ENCODE measurements at regions not wholly inside any gene's neighbourhood (a gene's known extent, or its start where the extent isn't known, plus 50 kb on each side); places are given as distances from the start of the nearest gene placed in this dataset.
"Not testable (repeated sequence)": the region's sequence is repeated elsewhere in the genome, so short reads cannot be mapped to it uniquely, and the experiment has no call there.

DNA sequence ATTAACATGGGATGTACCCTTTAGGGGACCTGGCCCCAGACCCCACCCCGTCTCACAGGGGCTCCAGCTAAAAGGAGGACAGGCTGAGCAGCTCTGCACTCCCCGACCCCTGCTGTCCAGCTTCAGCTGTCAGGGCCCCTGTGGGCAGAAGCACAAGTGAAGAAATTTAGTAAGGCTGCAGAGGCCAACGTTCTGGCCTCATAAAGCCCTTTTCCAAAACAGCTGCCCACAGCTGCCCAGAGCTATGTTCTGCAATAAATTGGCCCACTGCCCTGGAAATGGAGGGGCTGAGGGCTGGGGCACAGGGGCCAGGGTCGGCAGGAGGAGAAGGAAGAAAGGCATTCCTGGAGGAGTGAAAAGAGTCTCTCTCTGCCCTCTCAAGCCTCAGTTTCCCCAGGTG lies 357.1 kb downstream of the BCL11B start:
- H3K27ac ChIP-seq (ENCODE audit: low read depth, low read length): no peak overlapping the region
- WGBS (ENCODE audit: insufficient coverage): 56% methylated on average over 3 of the region's 4 CpGs
- H3K36me3 ChIP-seq (ENCODE audit: control insufficient read depth, insufficient read depth, low read length): no peaks in the 10 kb centered on the region
- peaks cover 3% of the 10 kb centered on the region for H3K27me3 ChIP-seq (ENCODE audit: control insufficient read depth, insufficient read depth, low read length)
- no peaks in the 10 kb centered on the region for H3K9me3 ChIP-seq (ENCODE audit: control insufficient read depth, insufficient read depth, low read length)
- no peak for DNase-seq (ENCODE audit: low read depth in 4 of 6, low spot score in 6 of 6)
- peaks cover 19% of the 10 kb centered on the region for H3K4me1 ChIP-seq (ENCODE audit: control insufficient read depth, insufficient read depth, low read length)
- H3K4me3 ChIP-seq (ENCODE audit: low read depth, low read length): no peak overlapping the region

DNA sequence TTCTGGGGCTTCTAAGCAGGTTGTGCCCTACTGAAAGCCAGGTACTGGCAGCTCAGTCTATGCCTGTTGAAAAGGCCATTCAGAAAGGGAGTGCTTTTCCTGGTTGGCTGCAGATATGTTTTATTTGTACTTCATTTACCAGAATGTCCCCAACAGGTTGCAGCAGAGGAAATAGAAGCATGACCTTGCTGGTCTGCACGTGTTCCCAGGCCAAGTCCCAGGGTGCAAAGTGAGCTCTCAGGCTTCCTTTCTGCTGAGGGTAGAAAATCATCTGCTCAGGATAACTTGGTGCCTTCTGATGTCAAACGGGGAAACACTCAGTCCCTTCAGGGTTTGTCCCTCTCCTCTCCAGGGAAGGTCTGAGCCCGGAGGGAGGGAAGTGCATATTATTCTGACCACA lies 356.4 kb downstream of the BCL11B start:
- Histone ChIP-seq H3K9me3 (ENCODE audit: control insufficient read depth, insufficient read depth, low read length) (no peaks in the 10 kb centered on the region), H3K36me3 (ENCODE audit: control insufficient read depth, insufficient read depth, low read length) (no peaks in the 10 kb centered on the region), H3K4me3 (ENCODE audit: low read depth, low read length) (no peak overlapping the region), H3K27ac (ENCODE audit: low read depth, low read length) (no peak overlapping the region), H3K27me3 (ENCODE audit: control insufficient read depth, insufficient read depth, low read length) (peaks cover 3% of the 10 kb centered on the region), H3K4me1 (ENCODE audit: control insufficient read depth, insufficient read depth, low read length) (peaks cover 19% of the 10 kb centered on the region)
- no peak for DNase-seq (ENCODE audit: low read depth in 4 of 6, low spot score in 6 of 6)
- 50% methylated on average over 3 of the region's 3 CpGs for WGBS (ENCODE audit: insufficient coverage)

DNA sequence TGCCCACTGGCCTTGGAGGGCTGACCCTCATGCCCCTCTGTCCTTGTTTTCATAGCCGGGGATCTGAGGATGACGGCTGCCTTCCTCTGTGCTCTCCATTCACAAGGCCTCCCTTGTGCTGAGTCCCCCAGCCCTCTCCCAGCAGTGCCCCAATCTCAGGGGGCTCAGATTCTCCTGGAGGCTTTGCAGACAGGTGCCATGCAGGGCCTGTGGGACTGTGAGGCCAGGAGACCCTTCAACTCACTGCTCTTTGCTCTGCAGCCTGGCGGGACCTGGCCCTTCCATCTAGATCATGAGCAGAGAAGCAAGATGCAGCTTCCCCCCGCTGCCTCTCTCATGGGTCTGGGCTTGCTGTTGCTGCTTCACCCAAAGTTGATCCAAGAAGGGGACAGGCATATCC lies 356.0 kb downstream of the BCL11B start:
- Histone ChIP-seq H3K4me1 (ENCODE audit: control insufficient read depth, insufficient read depth, low read length) (peaks cover 19% of the 10 kb centered on the region), H3K27ac (ENCODE audit: low read depth, low read length) (no peak overlapping the region), H3K27me3 (ENCODE audit: control insufficient read depth, insufficient read depth, low read length) (peaks cover 3% of the 10 kb centered on the region), H3K9me3 (ENCODE audit: control insufficient read depth, insufficient read depth, low read length) (no peaks in the 10 kb centered on the region), H3K36me3 (ENCODE audit: control insufficient read depth, insufficient read depth, low read length) (no peaks in the 10 kb centered on the region), H3K4me3 (ENCODE audit: low read depth, low read length) (no peak overlapping the region)
- 90% methylated on average over 3 of the region's 4 CpGs for WGBS (ENCODE audit: insufficient coverage)
- no peak for DNase-seq (ENCODE audit: low read depth in 4 of 6, low spot score in 6 of 6)

DNA sequence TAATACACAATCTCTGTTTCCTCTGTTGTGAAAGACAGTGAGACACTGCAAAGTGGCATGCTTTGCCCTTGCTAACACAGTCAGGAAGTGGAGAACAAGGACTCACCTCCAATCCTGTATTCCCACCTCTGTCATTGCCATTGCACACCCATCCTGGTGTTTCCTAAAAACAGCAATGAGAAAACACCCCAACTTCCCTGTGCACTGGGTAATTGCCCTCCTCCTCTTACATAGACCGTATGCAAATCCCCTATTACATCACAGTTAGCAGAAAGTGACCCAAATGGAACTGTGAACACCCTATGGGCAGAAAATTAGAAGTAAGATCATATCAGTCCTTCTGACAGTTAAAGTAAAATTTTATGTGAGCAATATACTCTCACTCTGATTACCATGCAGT lies 355.5 kb downstream of the BCL11B start:
- Histone ChIP-seq H3K4me3 (ENCODE audit: low read depth, low read length) (no peak overlapping the region), H3K9me3 (ENCODE audit: control insufficient read depth, insufficient read depth, low read length) (no peaks in the 10 kb centered on the region), H3K27me3 (ENCODE audit: control insufficient read depth, insufficient read depth, low read length) (peaks cover 3% of the 10 kb centered on the region), H3K27ac (ENCODE audit: low read depth, low read length) (no peak overlapping the region), H3K4me1 (ENCODE audit: control insufficient read depth, insufficient read depth, low read length) (peaks cover 19% of the 10 kb centered on the region), H3K36me3 (ENCODE audit: control insufficient read depth, insufficient read depth, low read length) (no peaks in the 10 kb centered on the region)
- WGBS (ENCODE audit: insufficient coverage): no CpG with 5 or more reads among the region's 1 CpG
- no peak for DNase-seq (ENCODE audit: low read depth in 4 of 6, low spot score in 6 of 6)

DNA sequence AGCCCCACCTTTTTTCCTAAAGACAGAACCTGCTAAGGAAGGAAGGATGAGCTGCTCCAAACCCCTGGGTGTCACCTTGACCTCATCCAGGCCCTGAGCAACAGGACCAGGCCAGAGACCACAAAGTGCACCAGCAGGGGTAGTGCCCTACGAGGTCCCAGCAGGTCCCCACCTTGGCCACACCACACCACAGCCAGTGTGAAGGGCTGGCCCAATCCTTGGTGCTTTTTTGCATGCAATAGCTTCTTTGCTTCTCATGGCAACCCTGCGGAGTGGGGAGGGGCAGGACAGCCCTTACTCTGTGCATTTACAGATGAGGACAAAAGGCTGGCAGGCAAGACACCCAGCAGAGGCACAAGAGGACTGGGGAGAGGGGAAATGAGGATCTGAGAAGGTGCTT lies 352.6 kb downstream of the BCL11B start:
- peaks cover 3% of the 10 kb centered on the region for H3K27me3 ChIP-seq (ENCODE audit: control insufficient read depth, insufficient read depth, low read length)
- H3K4me3 ChIP-seq (ENCODE audit: low read depth, low read length): no peak overlapping the region
- H3K36me3 ChIP-seq (ENCODE audit: control insufficient read depth, insufficient read depth, low read length): no peaks in the 10 kb centered on the region

DNA sequence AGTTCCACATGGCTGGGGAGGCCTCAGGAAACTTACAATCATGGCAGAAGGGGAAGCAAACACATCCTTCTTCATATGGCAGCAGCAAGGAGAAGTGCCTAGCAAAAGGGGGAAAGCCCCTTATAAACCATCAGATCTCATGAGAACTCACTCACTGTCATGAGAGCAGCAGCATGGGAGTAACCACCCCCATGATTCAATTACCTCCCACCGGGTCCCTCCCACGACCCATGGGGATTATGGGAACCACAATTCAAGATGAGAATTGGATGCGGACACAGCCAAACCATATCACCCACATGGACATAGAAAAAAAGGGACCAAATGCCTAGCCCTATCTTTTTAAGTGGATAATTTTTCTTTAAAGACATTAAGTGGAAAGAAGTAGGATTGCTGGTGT lies 350.7 kb downstream of the BCL11B start:
- not testable (repeated sequence) for H3K9me3 ChIP-seq (ENCODE audit: control insufficient read depth, insufficient read depth, low read length); H3K27ac ChIP-seq (ENCODE audit: low read depth, low read length); H3K4me3 ChIP-seq (ENCODE audit: low read depth, low read length); DNase-seq (ENCODE audit: low read depth in 4 of 6, low spot score in 6 of 6); H3K27me3 ChIP-seq (ENCODE audit: control insufficient read depth, insufficient read depth, low read length); H3K4me1 ChIP-seq (ENCODE audit: control insufficient read depth, insufficient read depth, low read length); H3K36me3 ChIP-seq (ENCODE audit: control insufficient read depth, insufficient read depth, low read length)
- no CpG with 5 or more reads among the region's 3 CpGs for WGBS (ENCODE audit: insufficient coverage)

More for the DNA sequence above, 352.6 kb downstream of the BCL11B start:
- H3K9me3 ChIP-seq (ENCODE audit: control insufficient read depth, insufficient read depth, low read length): no peaks in the 10 kb centered on the region
- H3K27ac ChIP-seq (ENCODE audit: low read depth, low read length): no peak overlapping the region
- peaks cover 10% of the 10 kb centered on the region for H3K4me1 ChIP-seq (ENCODE audit: control insufficient read depth, insufficient read depth, low read length)
- WGBS (ENCODE audit: insufficient coverage): 51% methylated on average over 2 of the region's 2 CpGs
- no peak for DNase-seq (ENCODE audit: low read depth in 4 of 6, low spot score in 6 of 6)

DNA sequence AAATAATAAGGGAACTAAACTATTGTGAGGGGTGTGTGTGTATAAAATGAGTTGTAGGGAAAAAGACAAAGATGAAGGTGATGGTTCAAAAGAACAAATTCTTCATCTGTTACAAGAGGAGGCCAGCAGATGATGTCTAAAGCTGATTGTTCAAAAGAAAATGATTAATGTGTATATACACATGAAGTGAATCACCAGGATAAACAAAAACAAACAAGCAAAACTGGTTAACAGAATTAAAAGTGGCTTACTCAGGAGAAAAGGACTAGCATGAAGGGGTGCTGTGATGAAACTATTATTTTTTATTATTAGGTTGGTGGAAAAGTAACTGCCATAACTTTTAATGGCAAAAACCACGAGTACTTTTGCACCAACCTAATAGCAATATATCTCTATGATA lies 348.4 kb downstream of the BCL11B start:
- H3K9me3 ChIP-seq (ENCODE audit: control insufficient read depth, insufficient read depth, low read length): no peaks in the 10 kb centered on the region
- H3K27ac ChIP-seq (ENCODE audit: low read depth, low read length): no peak overlapping the region
- DNase-seq (ENCODE audit: low read depth in 4 of 6, low spot score in 6 of 6): no peak
- H3K27me3 ChIP-seq (ENCODE audit: control insufficient read depth, insufficient read depth, low read length): no peaks in the 10 kb centered on the region
- H3K4me3 ChIP-seq (ENCODE audit: low read depth, low read length): no peak overlapping the region
- H3K4me1 ChIP-seq (ENCODE audit: control insufficient read depth, insufficient read depth, low read length): no peaks in the 10 kb centered on the region
- H3K36me3 ChIP-seq (ENCODE audit: control insufficient read depth, insufficient read depth, low read length): no peaks in the 10 kb centered on the region
- WGBS (ENCODE audit: insufficient coverage): no CpG with 5 or more reads among the region's 1 CpG

DNA sequence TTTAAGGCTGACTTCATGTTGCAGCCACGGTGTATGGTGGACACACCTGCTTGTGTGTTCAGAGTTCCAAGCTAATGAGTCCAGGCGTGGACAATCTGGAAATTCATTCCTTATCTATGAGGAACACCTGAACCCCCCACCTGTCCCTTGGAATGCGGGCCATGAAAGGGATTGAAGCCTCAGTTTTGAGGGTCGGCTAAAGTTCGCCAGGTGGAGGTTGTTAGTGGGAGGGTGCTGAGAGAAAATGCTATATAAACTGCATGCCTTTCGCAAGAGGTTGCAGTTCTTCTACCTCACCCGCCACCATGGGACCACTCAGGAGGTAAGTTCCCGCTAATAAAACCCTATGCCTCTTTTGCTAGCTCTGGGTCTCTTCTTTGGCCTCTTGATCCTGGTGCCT lies 348.0 kb downstream of the BCL11B start:
- 93% methylated on average over 3 of the region's 8 CpGs for WGBS (ENCODE audit: insufficient coverage)

DNA sequence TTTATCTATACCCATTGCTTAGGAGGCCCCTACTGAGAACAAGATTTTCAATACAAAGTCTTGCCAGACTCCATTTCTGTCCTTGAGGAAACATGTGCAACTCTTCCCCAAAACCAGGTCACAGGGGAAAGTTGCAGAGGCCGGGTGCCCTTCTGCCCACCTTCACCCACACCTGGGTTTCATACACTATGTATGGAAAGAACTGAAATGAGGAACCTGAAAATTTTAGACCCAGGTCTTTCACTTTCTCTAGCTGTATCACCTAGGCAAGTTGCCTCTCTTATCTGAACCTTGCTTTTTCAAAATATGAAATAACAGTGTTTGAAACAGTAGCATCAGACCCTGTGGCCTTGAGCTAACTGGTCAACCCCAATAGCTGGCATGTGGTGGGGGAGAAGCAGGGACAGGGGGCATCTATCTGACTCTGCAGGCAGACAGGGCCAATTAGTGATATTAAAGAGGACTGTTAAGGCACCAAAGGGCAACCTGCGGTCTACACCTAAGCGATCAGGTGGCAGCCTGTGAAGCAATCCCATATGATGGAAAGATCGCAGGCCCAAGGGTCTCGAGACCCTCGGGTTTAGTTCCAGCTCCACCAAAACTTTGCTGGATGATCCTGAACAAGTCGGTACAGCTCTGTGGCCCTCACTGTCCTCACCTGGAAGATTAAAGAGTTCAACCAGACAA lies 346.5 kb downstream of the BCL11B start:
- 80% methylated on average over 6 of the region's 7 CpGs for WGBS (ENCODE audit: insufficient coverage)
- no peaks in the 10 kb centered on the region for H3K4me1 ChIP-seq (ENCODE audit: control insufficient read depth, insufficient read depth, low read length)
- DNase-seq (ENCODE audit: low read depth in 4 of 6, low spot score in 6 of 6): no peak
- H3K4me3 ChIP-seq (ENCODE audit: low read depth, low read length): no peak overlapping the region
- no peaks in the 10 kb centered on the region for H3K9me3 ChIP-seq (ENCODE audit: control insufficient read depth, insufficient read depth, low read length)
- no peaks in the 10 kb centered on the region for H3K36me3 ChIP-seq (ENCODE audit: control insufficient read depth, insufficient read depth, low read length)
- no peak overlapping the region for H3K27ac ChIP-seq (ENCODE audit: low read depth, low read length)
- H3K27me3 ChIP-seq (ENCODE audit: control insufficient read depth, insufficient read depth, low read length): no peaks in the 10 kb centered on the region

More for the DNA sequence above, 348.0 kb downstream of the BCL11B start:
- Histone ChIP-seq H3K27ac (ENCODE audit: low read depth, low read length) (no peak overlapping the region), H3K9me3 (ENCODE audit: control insufficient read depth, insufficient read depth, low read length) (no peaks in the 10 kb centered on the region), H3K4me1 (ENCODE audit: control insufficient read depth, insufficient read depth, low read length) (no peaks in the 10 kb centered on the region), H3K4me3 (ENCODE audit: low read depth, low read length) (no peak overlapping the region), H3K36me3 (ENCODE audit: control insufficient read depth, insufficient read depth, low read length) (no peaks in the 10 kb centered on the region), H3K27me3 (ENCODE audit: control insufficient read depth, insufficient read depth, low read length) (no peaks in the 10 kb centered on the region)
- DNase-seq (ENCODE audit: low read depth in 4 of 6, low spot score in 6 of 6): no peak

DNA sequence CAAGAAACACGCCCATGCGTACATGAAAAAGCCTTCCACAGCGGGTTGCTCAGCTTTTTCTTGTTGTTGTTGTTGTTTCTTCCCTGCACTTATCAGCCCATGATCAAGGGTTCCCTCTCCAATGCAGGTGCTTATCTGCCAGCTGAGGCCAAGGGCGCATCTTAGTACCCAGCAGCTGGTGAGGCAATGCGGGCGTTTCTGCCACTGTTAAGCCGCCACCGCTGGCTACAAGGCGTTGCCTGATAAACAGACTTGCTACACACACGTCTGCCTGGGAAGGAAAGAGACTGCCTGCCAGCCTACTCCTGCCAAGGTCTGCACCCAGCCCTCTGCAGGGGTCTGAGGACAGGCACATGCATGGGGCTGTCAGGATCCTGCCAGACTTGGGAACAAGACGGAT lies 345.9 kb downstream of the BCL11B start:
- no peak for DNase-seq (ENCODE audit: low read depth in 4 of 6, low spot score in 6 of 6)
- Histone ChIP-seq H3K27me3 (ENCODE audit: control insufficient read depth, insufficient read depth, low read length) (no peaks in the 10 kb centered on the region), H3K9me3 (ENCODE audit: control insufficient read depth, insufficient read depth, low read length) (no peaks in the 10 kb centered on the region), H3K36me3 (ENCODE audit: control insufficient read depth, insufficient read depth, low read length) (no peaks in the 10 kb centered on the region), H3K27ac (ENCODE audit: low read depth, low read length) (no peak overlapping the region), H3K4me1 (ENCODE audit: control insufficient read depth, insufficient read depth, low read length) (no peaks in the 10 kb centered on the region), H3K4me3 (ENCODE audit: low read depth, low read length) (no peak overlapping the region)
- 84% methylated on average over 11 of the region's 11 CpGs for WGBS (ENCODE audit: insufficient coverage)

Measured in spinal cord (tissue), 9 donors.